HEK293 (cell line): ENCODE measurements at regions not wholly inside any gene's neighbourhood (a gene's known extent, or its start where the extent isn't known, plus 50 kb on each side); places are given as distances from the start of the nearest gene placed in this dataset.

ENCODE experiments used
- CTCF ChIP-seq: fragments of 450-650 bp; formaldehyde crosslinking; IDR thresholded peaks from 2 replicates; pipeline ENCODE4 v1.5.1; 2016; ENCODE audit warnings: missing biosample characterization, missing genetic modification characterization
- RBAK ChIP-seq: fragments of 450-650 bp; formaldehyde crosslinking; IDR thresholded peaks from 2 replicates; pipeline ENCODE4 v1.5.1; 2016; ENCODE audit warnings: missing biosample characterization, missing genetic modification characterization
- SP2 ChIP-seq: fragments of 450-650 bp; formaldehyde crosslinking; IDR thresholded peaks from 2 replicates; pipeline ENCODE4 v1.5.1; 2016; ENCODE audit warnings: missing biosample characterization, missing genetic modification characterization
- ZBTB21 ChIP-seq: fragments of 450-650 bp; formaldehyde crosslinking; IDR thresholded peaks from 2 replicates; pipeline ENCODE4 v1.5.1; 2017; ENCODE audit warnings: missing biosample characterization, missing genetic modification characterization

GRCh38 chr3:34073111-34073510, 274.7 kb downstream of the PDCD6IP start:
- no peak for TF ChIP-seq SP2 (tag by site-specific recombination)
- no peak for TF ChIP-seq RBAK (tag by site-specific recombination)
- TF ChIP-seq CTCF (tag by site-specific recombination) = no peak
- TF ChIP-seq ZBTB21 (tag by site-specific recombination) = no peak
